Panc1 (cell line): ENCODE measurements at regions not wholly inside any gene's neighbourhood (a gene's known extent, or its start where the extent isn't known, plus 50 kb on each side); places are given as distances from the start of the nearest gene placed in this dataset.

Experiments used
- ATAC-seq: fragments of 200-7000 bp; cut with Tn5 transposase; 2 replicates; pipeline ENCODE4 v1.9.1; 2020; ENCODE audit warnings: mild to moderate bottlenecking, moderate library complexity
- BruUV-seq: library from RNA; stranded (reverse); fragments of 400-500 nt; replicated peaks from 2 replicates; lab custom pipeline; 2021; lab: Mats Ljungman, UMichigan
- CTCF ChIA-PET: fragments of 300-600 bp; sonication (Branson Sonifier 250); formaldehyde crosslinking; loops from one replicate; lab custom pipeline; 2022; ENCODE audit warnings: antibody characterized with exemption; lab: Charles Lee
- POLR2A ChIA-PET: fragments of 300-600 bp; sonication (Branson Sonifier 250); formaldehyde crosslinking; loops from one replicate; lab custom pipeline; 2022; ENCODE audit warnings: antibody characterized with exemption; lab: Charles Lee
- DNase-seq: peaks from one replicate; pipeline ENCODE4 v3.0.0-alpha.2; 2010; ENCODE audit warnings: low read depth, low spot score
- H3K27ac ChIP-seq: 2 replicates; pipeline ENCODE4 v1.5.1; 2011; ENCODE audit warnings: mild to moderate bottlenecking, low read length, inconsistent platforms
- H3K27me3 ChIP-seq: fragments of 200-500 bp; sonication (Bioruptor generic); 2 replicates; pipeline ENCODE4 v1.6.0; 2014; ENCODE audit warnings: low read length, inconsistent platforms; ENCODE audit not compliant: control insufficient read depth, insufficient read depth
- H3K36me3 ChIP-seq: fragments of 200-500 bp; sonication (Bioruptor generic); 2 replicates; pipeline ENCODE4 v1.5.1; 2014; ENCODE audit warnings: inconsistent platforms, mild to moderate bottlenecking, low read length, moderate library complexity; ENCODE audit not compliant: control insufficient read depth, insufficient read depth
- H3K4me1 ChIP-seq: 2 replicates; pipeline ENCODE4 v1.5.1; 2011; ENCODE audit warnings: inconsistent platforms, mild to moderate bottlenecking, low read length, moderate library complexity; ENCODE audit not compliant: control insufficient read depth, insufficient read depth
- H3K4me3 ChIP-seq, 2 experiments: 2 replicates each; pipeline ENCODE4 v1.5.1; 2011 to 2012; ENCODE audit warnings: low read depth in 2 of 2, low read length in 2 of 2, mild to moderate bottlenecking in 2 of 2, inconsistent platforms in 1 of 2, moderate library complexity in 1 of 2
- H3K9me3 ChIP-seq: fragments of 200-500 bp; sonication (Bioruptor generic); 2 replicates; pipeline ENCODE4 v1.5.1; 2014; ENCODE audit warnings: low read depth, mild to moderate bottlenecking, inconsistent platforms, low read length, moderate library complexity; ENCODE audit not compliant: control insufficient read depth, insufficient read depth
- CTCF ChIP-seq: fragments of 450-650 bp; IDR thresholded peaks from 2 replicates; pipeline ENCODE4 v1.5.1; 2017; ENCODE audit warnings: mild to moderate bottlenecking
- POLR2AphosphoS5 ChIP-seq: IDR thresholded peaks from 2 replicates; pipeline ENCODE4 v1.6.1; 2012; ENCODE audit warnings: mild to moderate bottlenecking, low read depth, low read length, moderate library complexity
- REST ChIP-seq, 2 experiments: IDR thresholded peaks; 2 replicates each; pipeline ENCODE4 v1.6.1; 2011 to 2012; ENCODE audit warnings: low read depth in 2 of 2, control low read depth in 1 of 2, low read length in 1 of 2, mild to moderate bottlenecking in 1 of 2, moderate library complexity in 1 of 2; ENCODE audit not compliant: insufficient read depth in 1 of 2
- SIN3A ChIP-seq: IDR thresholded peaks from 2 replicates; pipeline ENCODE4 v1.6.1; 2012; ENCODE audit warnings: low read depth, mild to moderate bottlenecking, low read length, moderate library complexity, borderline replicate concordance; ENCODE audit not compliant: insufficient read depth
- TCF7L2 ChIP-seq: IDR thresholded peaks from 2 replicates; pipeline ENCODE4 v1.6.1; 2011; ENCODE audit warnings: mild to moderate bottlenecking, low read depth, low read length, inconsistent platforms
- in situ Hi-C: cut with HindIII; loops from 2 replicates; pipeline ENCODE4 v1.10.0; 2016; ENCODE audit warnings: low sequenced_read_pairs, low pct_unique_long_range_greater_than_20kb
- intact Hi-C: fragments of 100-400 bp; cut with micrococcal nuclease; formaldehyde crosslinking; loops from one replicate; pipeline ENCODE4 v1.10.0; 2022; ENCODE audit not compliant: unreplicated experiment

GRCh38 chr12:115177899-115178298, 493.9 kb upstream of the TBX3 start:
- ChIA-PET CTCF (no interaction called here), POLR2A (no interaction called here)
- in situ Hi-C loops (no loop called here), intact Hi-C loops (no loop called here)
- Histone ChIP-seq H3K4me1 (no peaks in the 10 kb centered on the region), H3K27me3 (no peaks in the 10 kb centered on the region), H3K9me3 (no peaks in the 10 kb centered on the region), H3K27ac (no peak overlapping the region), H3K4me3 (no peak overlapping the region), H3K36me3 (no peaks in the 10 kb centered on the region)
- no peak for DNase-seq
- no peak for ATAC-seq
- TF ChIP-seq TCF7L2 (no peak), SIN3A (no peak), REST (IDR thresholded peaks at IDR 0.05; ENCODE audit: insufficient read depth in 1 of 2, low read depth in 2 of 2, low read length in 1 of 2) (no peak), POLR2AphosphoS5 (no peak), CTCF (no peak)
- no TSS peak for BruUV-seq

GRCh38 chr12:115176741-115177400, 492.9 kb upstream of the TBX3 start:
- Histone ChIP-seq H3K4me3 (no peak overlapping the region), H3K27ac (no peak overlapping the region), H3K4me1 (no peaks in the 10 kb centered on the region), H3K27me3 (no peaks in the 10 kb centered on the region), H3K9me3 (no peaks in the 10 kb centered on the region), H3K36me3 (no peaks in the 10 kb centered on the region)
- TF ChIP-seq SIN3A (no peak), CTCF (no peak), POLR2AphosphoS5 (no peak)
- intact Hi-C loops (no loop called here), in situ Hi-C loops (no loop called here)
- no TSS peak for BruUV-seq
- DNase-seq, result no peak
- ATAC-seq, result no peak
- ChIA-PET POLR2A (no interaction called here), CTCF (no interaction called here)
